ENCODE measurements at regions not wholly inside any gene's neighbourhood (a gene's known extent, or its start where the extent isn't known, plus 50 kb on each side); places are given as distances from the start of the nearest gene placed in this dataset.

GRCh38 chr14:44211718-44212117 is 295.4 kb downstream of the FSCB start:
- no peak overlapping the region for H3K4me3 ChIP-seq (ENCODE audit: low read depth, low read length)
- no peaks in the 10 kb centered on the region for H3K27me3 ChIP-seq
- no peaks in the 10 kb centered on the region for H3K4me1 ChIP-seq
- DNase-seq: no peak
- no peaks in the 10 kb centered on the region for H3K9me3 ChIP-seq
- H3K36me3 ChIP-seq: no peaks in the 10 kb centered on the region
- TF ChIP-seq CTCF (IDR thresholded peaks at IDR 0.05; ENCODE audit: low read depth, low read length): no peak

- H3K4me1 ChIP-seq: no peaks in the 10 kb centered on the region
- H3K9me3 ChIP-seq: no peaks in the 10 kb centered on the region
- no peak for TF ChIP-seq CTCF (IDR thresholded peaks at IDR 0.05; ENCODE audit: low read depth, low read length)
- H3K36me3 ChIP-seq: no peaks in the 10 kb centered on the region
- no peak for DNase-seq
- H3K4me3 ChIP-seq (ENCODE audit: low read depth, low read length): no peak overlapping the region
- no peaks in the 10 kb centered on the region for H3K27me3 ChIP-seq
These were observed 302.8 kb downstream of the FSCB start for GRCh38 chr14:44204061-44204835.

- no peak for DNase-seq
- no peaks in the 10 kb centered on the region; the same call in 1 of the 2 replicates for H3K9me3 ChIP-seq
- H3K4me1 ChIP-seq: no peaks in the 10 kb centered on the region
- no peak overlapping the region for H3K4me3 ChIP-seq (ENCODE audit: low read depth, low read length)
- H3K36me3 ChIP-seq: no peaks in the 10 kb centered on the region
- TF ChIP-seq CTCF (IDR thresholded peaks at IDR 0.05; ENCODE audit: low read depth, low read length): no peak
- no peaks in the 10 kb centered on the region for H3K27me3 ChIP-seq
These were observed 326.1 kb downstream of the FSCB start for GRCh38 chr14:44180975-44181374.

GRCh38 chr14:44170556-44170955 is 336.5 kb downstream of the FSCB start:
- no peaks in the 10 kb centered on the region for H3K36me3 ChIP-seq
- DNase-seq: no peak
- no peaks in the 10 kb centered on the region for H3K27me3 ChIP-seq
- H3K9me3 ChIP-seq: no peaks in the 10 kb centered on the region
- H3K4me3 ChIP-seq (ENCODE audit: low read depth, low read length): no peak overlapping the region
- H3K4me1 ChIP-seq: no peaks in the 10 kb centered on the region
- no peak for TF ChIP-seq CTCF (IDR thresholded peaks at IDR 0.05; ENCODE audit: low read depth, low read length)

- H3K9me3 ChIP-seq: no peaks in the 10 kb centered on the region
- DNase-seq: no peak
- H3K27me3 ChIP-seq: no peaks in the 10 kb centered on the region
- no peak for TF ChIP-seq CTCF (IDR thresholded peaks at IDR 0.05; ENCODE audit: low read depth, low read length)
- H3K4me1 ChIP-seq: no peaks in the 10 kb centered on the region
- H3K36me3 ChIP-seq: no peaks in the 10 kb centered on the region
- H3K4me3 ChIP-seq (ENCODE audit: low read depth, low read length): no peak overlapping the region
These were observed 337.0 kb downstream of the FSCB start for GRCh38 chr14:44170101-44170500.

- Histone ChIP-seq H3K9me3 (no peaks in the 10 kb centered on the region), H3K4me3 (ENCODE audit: low read depth, low read length) (no peak overlapping the region), H3K4me1 (no peaks in the 10 kb centered on the region), H3K27me3 (no peaks in the 10 kb centered on the region), H3K36me3 (no peaks in the 10 kb centered on the region)
- DNase-seq: no peak
- no peak for TF ChIP-seq CTCF (IDR thresholded peaks at IDR 0.05; ENCODE audit: low read depth, low read length)
These were observed 338.5 kb downstream of the FSCB start for GRCh38 chr14:44168566-44168965.

Measured in BE2C (cell line).